Cardiac muscle cell (in vitro differentiated cells and primary cell): ENCODE measurements at regions not wholly inside any gene's neighbourhood (a gene's known extent, or its start where the extent isn't known, plus 50 kb on each side); places are given as distances from the start of the nearest gene placed in this dataset.
"Not testable (repeated sequence)": the region's sequence is repeated elsewhere in the genome, so short reads cannot be mapped to it uniquely, and the experiment has no call there.

Source experiments
- DNase-seq, 2 donors: peaks; one replicate each; pipeline versions ENCODE4 v3.0.0 to v3.0.0-alpha.2; 2010 to 2017; ENCODE audit warnings: low read depth in 1 of 2, low spot score in 1 of 2
- H3K27ac ChIP-seq: fragments of 200-600 bp; sonication (generic); 2 replicates; pipeline ENCODE4 v1.5.1; 2016
- H3K27me3 ChIP-seq: fragments of 200-600 bp; sonication (generic); 2 replicates; pipeline ENCODE4 v1.6.0; 2016; ENCODE audit warnings: control low read depth
- H3K36me3 ChIP-seq: fragments of 200-600 bp; sonication (generic); 2 replicates; pipeline ENCODE4 v1.5.1; 2016; ENCODE audit warnings: control low read depth
- H3K4me1 ChIP-seq: fragments of 200-600 bp; sonication (generic); 2 replicates; pipeline ENCODE4 v1.8.1; 2017; ENCODE audit warnings: low read depth, mild to moderate bottlenecking, mixed run types
- H3K4me3 ChIP-seq: fragments of 200-600 bp; sonication (generic); 2 replicates; pipeline ENCODE4 v1.5.1; 2016; ENCODE audit warnings: mild to moderate bottlenecking
- H3K9me3 ChIP-seq: fragments of 200-600 bp; sonication (generic); 2 replicates; pipeline ENCODE4 v1.5.1; 2017; ENCODE audit warnings: low read depth, mild to moderate bottlenecking, control low read depth
- CTCF ChIP-seq: IDR thresholded peaks from 2 replicates; pipeline ENCODE4 v1.5.1; 2012; ENCODE audit warnings: low read depth, mild to moderate bottlenecking, low read length

- H3K4me3 ChIP-seq: no peak overlapping the region
- no peak for DNase-seq
- no peaks in the 10 kb centered on the region for H3K36me3 ChIP-seq
- H3K9me3 ChIP-seq: no peaks in the 10 kb centered on the region
- no peaks in the 10 kb centered on the region for H3K27me3 ChIP-seq
- no peaks in the 10 kb centered on the region for H3K4me1 ChIP-seq
- TF ChIP-seq CTCF: no peak
- no peak overlapping the region for H3K27ac ChIP-seq
These were observed 137.1 kb upstream of the ELAC2 start for GRCh38 chr17:13154930-13155329.

GRCh38 chr17:13154398-13154797, 136.6 kb upstream of the ELAC2 start:
- no peak overlapping the region for H3K27ac ChIP-seq
- no peak for TF ChIP-seq CTCF
- H3K36me3 ChIP-seq: no peaks in the 10 kb centered on the region
- H3K4me1 ChIP-seq: no peaks in the 10 kb centered on the region
- H3K27me3 ChIP-seq: no peaks in the 10 kb centered on the region
- no peak overlapping the region for H3K4me3 ChIP-seq
- H3K9me3 ChIP-seq: no peaks in the 10 kb centered on the region
- DNase-seq: no peak

- Histone ChIP-seq H3K9me3 (no peaks in the 10 kb centered on the region), H3K36me3 (no peaks in the 10 kb centered on the region), H3K27ac (no peak overlapping the region), H3K27me3 (no peaks in the 10 kb centered on the region), H3K4me3 (no peak overlapping the region), H3K4me1 (no peaks in the 10 kb centered on the region)
- DNase-seq: no peak
- no peak for TF ChIP-seq CTCF
These were observed 135.2 kb upstream of the ELAC2 start for GRCh38 chr17:13153036-13153435.

- Histone ChIP-seq H3K27ac (no peak overlapping the region), H3K36me3 (no peaks in the 10 kb centered on the region), H3K4me3 (no peak overlapping the region), H3K9me3 (no peaks in the 10 kb centered on the region), H3K4me1 (no peaks in the 10 kb centered on the region), H3K27me3 (no peaks in the 10 kb centered on the region)
- TF ChIP-seq CTCF: no peak
- DNase-seq: no peak
These were observed 134.7 kb upstream of the ELAC2 start for GRCh38 chr17:13152501-13152900.

GRCh38 chr17:13150738-13151137, 132.9 kb upstream of the ELAC2 start:
- H3K9me3 ChIP-seq, DNase-seq, H3K27ac ChIP-seq, H3K36me3 ChIP-seq, H3K27me3 ChIP-seq, H3K4me3 ChIP-seq, H3K4me1 ChIP-seq: not testable (repeated sequence)

- Histone ChIP-seq H3K9me3 (no peaks in the 10 kb centered on the region), H3K27me3 (no peaks in the 10 kb centered on the region), H3K36me3 (no peaks in the 10 kb centered on the region)
These were observed 125.2 kb upstream of the ELAC2 start for GRCh38 chr17:13143001-13143400.

More at GRCh38 chr17:13143001-13143400, 125.2 kb upstream of the ELAC2 start:
- Histone ChIP-seq H3K4me3 (no peak overlapping the region), H3K27ac (no peak overlapping the region), H3K4me1 (no peaks in the 10 kb centered on the region)
- no peak for TF ChIP-seq CTCF
- DNase-seq: no peak
